ENCODE measurements at regions not wholly inside any gene's neighbourhood (a gene's known extent, or its start where the extent isn't known, plus 50 kb on each side); places are given as distances from the start of the nearest gene placed in this dataset.

- no peak overlapping the region for H3K9ac ChIP-seq (ENCODE audit: low read depth in 1 of 2, low read length in 2 of 2)
- H3K9me3 ChIP-seq (ENCODE audit: control insufficient read depth in 4 of 4, low read length in 3 of 4), result no peaks in the 10 kb centered on the region
- H3K27me3 ChIP-seq (ENCODE audit: control insufficient read depth in 4 of 4, insufficient read depth in 4 of 4, low read length in 3 of 4), result peaks cover 0 to 9% (median 2%) of the 10 kb centered on the region in 4 donors
- H3K27ac ChIP-seq (ENCODE audit: low read depth in 1 of 2, low read length in 2 of 2), result no peak overlapping the region
- 68% methylated on average over 10 of the region's 10 CpGs for WGBS
- H3K4me3 ChIP-seq (ENCODE audit: low read depth in 1 of 3, low read length in 3 of 3), result no peak overlapping the region
- no peak for DNase-seq (ENCODE audit: low spot score)
- H3K36me3 ChIP-seq (ENCODE audit: control insufficient read depth in 4 of 4, insufficient read depth in 3 of 4, low read depth in 1 of 4, low read length in 3 of 4), result no peaks in the 10 kb centered on the region
- peaks cover 0 to 3% (median 1%) of the 10 kb centered on the region in 4 donors for H3K4me1 ChIP-seq (ENCODE audit: control insufficient read depth in 4 of 4, insufficient read depth in 4 of 4, low read length in 3 of 4)
- TF ChIP-seq CTCF (IDR thresholded peaks at IDR 0.05; ENCODE audit: low read depth, low read length, missing input control) (no peak), GABPA (IDR thresholded peaks at IDR 0.05 in 1 of 2, conservative IDR thresholded peaks at IDR 0.05 in 1 of 2) (no peak), RXRA (IDR thresholded peaks at IDR 0.05) (no peak), FOXA1 (IDR thresholded peaks at IDR 0.05) (no peak), SP1 (IDR thresholded peaks at IDR 0.05) (no peak), EGR1 (IDR thresholded peaks at IDR 0.05; ENCODE audit: low read depth in 2 of 2) (no peak), HNF4G (IDR thresholded peaks at IDR 0.05) (no peak)
Measured at GRCh38 chr15:69991551-69991980, 106.2 kb downstream of the TLE3 start.

- no peak overlapping the region for H3K9ac ChIP-seq (ENCODE audit: low read depth in 1 of 2, low read length in 2 of 2)
- no peak overlapping the region for H3K4me3 ChIP-seq (ENCODE audit: low read depth in 1 of 3, low read length in 3 of 3)
- TF ChIP-seq ZBTB33 (IDR thresholded peaks at IDR 0.05) (no peak), CTCF (IDR thresholded peaks at IDR 0.05; ENCODE audit: low read depth, low read length, missing input control) (no peak), SP1 (IDR thresholded peaks at IDR 0.05) (no peak), FOXA1 (IDR thresholded peaks at IDR 0.05) (no peak), HNF4G (IDR thresholded peaks at IDR 0.05) (no peak), NR2F2 (IDR thresholded peaks at IDR 0.05) (no peak), RXRA (IDR thresholded peaks at IDR 0.05) (no peak), GABPA (IDR thresholded peaks at IDR 0.05 in 1 of 2, conservative IDR thresholded peaks at IDR 0.05 in 1 of 2) (no peak), EGR1 (IDR thresholded peaks at IDR 0.05; ENCODE audit: low read depth in 2 of 2) (no peak), TAF1 (conservative IDR thresholded peaks at IDR 0.05) (no peak), FOXA2 (IDR thresholded peaks at IDR 0.05) (no peak), RAD21 (IDR thresholded peaks at IDR 0.05) (no peak), JUND (IDR thresholded peaks at IDR 0.05) (no peak), HNF4A (conservative IDR thresholded peaks at IDR 0.05) (no peak), YY1 (IDR thresholded peaks at IDR 0.05) (no peak)
- TF ChIP-seq, protein P1, sequence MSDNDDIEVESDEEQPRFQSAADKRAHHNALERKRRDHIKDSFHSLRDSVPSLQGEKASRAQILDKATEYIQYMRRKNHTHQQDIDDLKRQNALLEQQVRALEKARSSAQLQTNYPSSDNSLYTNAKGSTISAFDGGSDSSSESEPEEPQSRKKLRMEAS (IDR thresholded peaks at IDR 0.05), result no peak
- TF ChIP-seq, protein P2, sequence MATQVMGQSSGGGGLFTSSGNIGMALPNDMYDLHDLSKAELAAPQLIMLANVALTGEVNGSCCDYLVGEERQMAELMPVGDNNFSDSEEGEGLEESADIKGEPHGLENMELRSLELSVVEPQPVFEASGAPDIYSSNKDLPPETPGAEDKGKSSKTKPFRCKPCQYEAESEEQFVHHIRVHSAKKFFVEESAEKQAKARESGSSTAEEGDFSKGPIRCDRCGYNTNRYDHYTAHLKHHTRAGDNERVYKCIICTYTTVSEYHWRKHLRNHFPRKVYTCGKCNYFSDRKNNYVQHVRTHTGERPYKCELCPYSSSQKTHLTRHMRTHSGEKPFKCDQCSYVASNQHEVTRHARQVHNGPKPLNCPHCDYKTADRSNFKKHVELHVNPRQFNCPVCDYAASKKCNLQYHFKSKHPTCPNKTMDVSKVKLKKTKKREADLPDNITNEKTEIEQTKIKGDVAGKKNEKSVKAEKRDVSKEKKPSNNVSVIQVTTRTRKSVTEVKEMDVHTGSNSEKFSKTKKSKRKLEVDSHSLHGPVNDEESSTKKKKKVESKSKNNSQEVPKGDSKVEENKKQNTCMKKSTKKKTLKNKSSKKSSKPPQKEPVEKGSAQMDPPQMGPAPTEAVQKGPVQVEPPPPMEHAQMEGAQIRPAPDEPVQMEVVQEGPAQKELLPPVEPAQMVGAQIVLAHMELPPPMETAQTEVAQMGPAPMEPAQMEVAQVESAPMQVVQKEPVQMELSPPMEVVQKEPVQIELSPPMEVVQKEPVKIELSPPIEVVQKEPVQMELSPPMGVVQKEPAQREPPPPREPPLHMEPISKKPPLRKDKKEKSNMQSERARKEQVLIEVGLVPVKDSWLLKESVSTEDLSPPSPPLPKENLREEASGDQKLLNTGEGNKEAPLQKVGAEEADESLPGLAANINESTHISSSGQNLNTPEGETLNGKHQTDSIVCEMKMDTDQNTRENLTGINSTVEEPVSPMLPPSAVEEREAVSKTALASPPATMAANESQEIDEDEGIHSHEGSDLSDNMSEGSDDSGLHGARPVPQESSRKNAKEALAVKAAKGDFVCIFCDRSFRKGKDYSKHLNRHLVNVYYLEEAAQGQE (IDR thresholded peaks at IDR 0.05), result no peak
- TF ChIP-seq, protein P3, sequence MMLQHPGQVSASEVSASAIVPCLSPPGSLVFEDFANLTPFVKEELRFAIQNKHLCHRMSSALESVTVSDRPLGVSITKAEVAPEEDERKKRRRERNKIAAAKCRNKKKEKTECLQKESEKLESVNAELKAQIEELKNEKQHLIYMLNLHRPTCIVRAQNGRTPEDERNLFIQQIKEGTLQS (IDR thresholded peaks at IDR 0.05), result no peak
- no peaks in the 10 kb centered on the region for H3K36me3 ChIP-seq (ENCODE audit: control insufficient read depth in 4 of 4, insufficient read depth in 3 of 4, low read depth in 1 of 4, low read length in 3 of 4)
- no peak overlapping the region for H3K27ac ChIP-seq (ENCODE audit: low read depth in 1 of 2, low read length in 2 of 2)
- no peak for DNase-seq (ENCODE audit: low spot score)
- H3K4me1 ChIP-seq (ENCODE audit: control insufficient read depth in 4 of 4, insufficient read depth in 4 of 4, low read length in 3 of 4), result peaks cover 0 to 11% (median 9%) of the 10 kb centered on the region in 4 donors
- WGBS, result 53% methylated on average over 7 of the region's 7 CpGs
- no peaks in the 10 kb centered on the region for H3K9me3 ChIP-seq (ENCODE audit: control insufficient read depth in 4 of 4, low read length in 3 of 4)
- peaks cover 0 to under 1% (median 0%) of the 10 kb centered on the region in 4 donors for H3K27me3 ChIP-seq (ENCODE audit: control insufficient read depth in 4 of 4, insufficient read depth in 4 of 4, low read length in 3 of 4)
Measured at GRCh38 chr15:69992348-69992747, 105.4 kb downstream of the TLE3 start.

Data from liver (tissue), 8 donors.